Stimulated activated memory B cell treated with anti-CD40 and anti-IgM and Interleukin-4, amounts not matched to agents 10 μg/mL and 1 μg/mL and 100 μg/mL, for 72 hours (primary cell): ENCODE measurements at regions not wholly inside any gene's neighbourhood (a gene's known extent, or its start where the extent isn't known, plus 50 kb on each side); places are given as distances from the start of the nearest gene placed in this dataset.

Experiments used
- ATAC-seq: fragments of 150-1000 bp; cut with Tn5 transposase; 2 replicates; pipeline ENCODE4 v1.10.0; 2021
- H3K27ac Mint-ChIP-seq: one replicate; pipeline ENCODE4 v1.8.0; 2022; ENCODE audit warnings: mild to moderate bottlenecking, mixed read lengths
- H3K27me3 Mint-ChIP-seq: one replicate; pipeline ENCODE4 v1.8.0; 2022; ENCODE audit warnings: mixed read lengths
- H3K36me3 Mint-ChIP-seq: one replicate; pipeline ENCODE4 v1.8.0; 2022; ENCODE audit warnings: mixed read lengths
- H3K4me1 Mint-ChIP-seq: one replicate; pipeline ENCODE4 v1.8.0; 2022; ENCODE audit warnings: mixed read lengths
- H3K4me3 Mint-ChIP-seq: one replicate; pipeline ENCODE4 v1.8.0; 2022; ENCODE audit warnings: mild to moderate bottlenecking, moderate library complexity, mixed read lengths
- H3K9me3 Mint-ChIP-seq: one replicate; pipeline ENCODE4 v1.8.0; 2022; ENCODE audit warnings: mixed read lengths

DNA sequence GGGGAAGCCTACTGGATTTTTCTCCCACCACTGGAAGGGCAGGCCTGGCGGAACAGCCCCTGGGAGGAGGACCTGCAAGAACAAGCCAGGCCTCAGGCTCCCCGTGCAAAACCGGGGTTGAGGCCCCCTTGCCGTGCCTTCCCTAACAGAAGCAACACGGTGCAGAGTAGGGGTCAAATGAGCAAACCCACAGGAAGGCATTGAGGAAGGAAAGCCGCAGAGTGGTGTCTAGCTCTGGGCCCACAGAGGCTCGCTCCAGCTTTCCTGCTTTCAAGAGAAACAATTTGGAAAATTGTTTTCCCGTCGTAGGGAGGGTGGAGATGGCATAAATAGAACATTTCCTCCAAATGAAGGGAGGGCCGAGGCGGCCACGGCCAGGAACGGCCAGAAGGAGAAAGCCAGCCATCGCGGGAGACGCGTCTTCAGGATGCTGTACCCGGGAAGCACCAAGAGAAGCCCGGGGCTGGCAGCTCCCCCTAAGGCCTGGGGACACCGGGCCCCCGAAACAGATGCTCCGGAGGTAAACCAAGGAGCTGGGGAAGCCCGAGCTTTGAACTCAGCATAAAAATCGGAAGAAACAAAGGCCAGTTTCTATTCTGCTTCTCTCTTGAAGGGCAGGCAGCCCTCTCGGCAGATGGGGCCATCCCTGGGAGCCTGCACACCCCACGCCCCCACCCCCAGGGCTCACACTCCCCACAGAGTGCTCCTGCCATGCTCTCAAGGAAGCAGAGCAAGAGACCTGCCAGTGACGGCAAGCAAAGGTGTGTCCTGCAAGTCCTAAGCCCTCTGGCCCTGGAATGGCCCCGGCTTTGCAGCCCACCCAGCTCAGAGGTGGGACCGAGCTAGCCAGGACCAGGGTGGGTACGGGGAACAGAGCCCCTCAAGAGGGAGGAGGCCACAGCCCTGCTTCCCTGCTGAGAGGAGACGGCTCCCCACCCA lies 92.0 kb downstream of the RBFOX3 start:
- H3K27me3 Mint-ChIP-seq: peaks cover 29% of the 10 kb centered on the region
- H3K27ac Mint-ChIP-seq: no peak overlapping the region
- no peak overlapping the region for H3K4me3 Mint-ChIP-seq
- H3K36me3 Mint-ChIP-seq: no peaks in the 10 kb centered on the region
- H3K9me3 Mint-ChIP-seq: no peaks in the 10 kb centered on the region
- no peaks in the 10 kb centered on the region for H3K4me1 Mint-ChIP-seq
- no peak for ATAC-seq

- H3K4me3 Mint-ChIP-seq: no peak overlapping the region
- no peaks in the 10 kb centered on the region for H3K9me3 Mint-ChIP-seq
- no peaks in the 10 kb centered on the region for H3K36me3 Mint-ChIP-seq
- ATAC-seq: no peak
- H3K4me1 Mint-ChIP-seq: no peaks in the 10 kb centered on the region
- H3K27ac Mint-ChIP-seq: no peak overlapping the region
- peaks cover 29% of the 10 kb centered on the region for H3K27me3 Mint-ChIP-seq
These were observed 92.8 kb downstream of the RBFOX3 start for GRCh38 chr17:79517827-79518584.

GRCh38 chr17:79515646-79516571 lies 94.9 kb downstream of the RBFOX3 start:
- Mint-ChIP-seq H3K4me1 (no peaks in the 10 kb centered on the region), H3K27ac (no peak overlapping the region), H3K36me3 (no peaks in the 10 kb centered on the region), H3K9me3 (peaks cover 3% of the 10 kb centered on the region), H3K4me3 (no peak overlapping the region), H3K27me3 (peaks cover 29% of the 10 kb centered on the region)
- no peak for ATAC-seq

GRCh38 chr17:79515110-79515509 lies 95.7 kb downstream of the RBFOX3 start:
- H3K36me3 Mint-ChIP-seq: no peaks in the 10 kb centered on the region
- peaks cover 3% of the 10 kb centered on the region for H3K9me3 Mint-ChIP-seq
- no peak overlapping the region for H3K27ac Mint-ChIP-seq
- no peak overlapping the region for H3K4me3 Mint-ChIP-seq
- H3K4me1 Mint-ChIP-seq: no peaks in the 10 kb centered on the region
- ATAC-seq: peak; percentile 11
- peaks cover 29% of the 10 kb centered on the region for H3K27me3 Mint-ChIP-seq

- Mint-ChIP-seq H3K4me1 (no peaks in the 10 kb centered on the region), H3K27ac (no peak overlapping the region), H3K4me3 (no peak overlapping the region), H3K9me3 (peaks cover 3% of the 10 kb centered on the region), H3K27me3 (peaks cover 31% of the 10 kb centered on the region), H3K36me3 (no peaks in the 10 kb centered on the region)
- ATAC-seq: no peak
These were observed 96.9 kb downstream of the RBFOX3 start for GRCh38 chr17:79513820-79514535.

DNA sequence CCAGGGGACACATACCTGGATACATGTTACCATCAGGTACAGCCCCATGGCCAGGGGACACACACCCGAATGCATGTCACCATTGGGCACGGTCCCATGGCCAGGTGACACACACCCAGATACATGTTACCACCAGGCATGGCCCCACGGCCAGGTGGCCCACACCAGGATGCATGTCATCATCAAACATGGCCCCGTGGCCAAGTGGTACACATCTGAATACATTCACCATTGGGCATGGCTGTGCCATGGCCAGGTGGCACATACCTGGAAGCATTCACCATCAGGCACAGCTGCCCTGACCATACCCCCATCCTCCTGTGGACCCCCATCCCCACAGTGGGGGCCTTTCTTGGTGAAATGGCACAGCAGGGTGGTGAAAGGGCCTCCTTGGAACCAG lies 97.6 kb downstream of the RBFOX3 start:
- Mint-ChIP-seq H3K4me1 (no peaks in the 10 kb centered on the region), H3K36me3 (no peaks in the 10 kb centered on the region), H3K27me3 (peaks cover 39% of the 10 kb centered on the region), H3K4me3 (no peak overlapping the region), H3K27ac (no peak overlapping the region), H3K9me3 (peaks cover 3% of the 10 kb centered on the region)
- no peak for ATAC-seq

DNA sequence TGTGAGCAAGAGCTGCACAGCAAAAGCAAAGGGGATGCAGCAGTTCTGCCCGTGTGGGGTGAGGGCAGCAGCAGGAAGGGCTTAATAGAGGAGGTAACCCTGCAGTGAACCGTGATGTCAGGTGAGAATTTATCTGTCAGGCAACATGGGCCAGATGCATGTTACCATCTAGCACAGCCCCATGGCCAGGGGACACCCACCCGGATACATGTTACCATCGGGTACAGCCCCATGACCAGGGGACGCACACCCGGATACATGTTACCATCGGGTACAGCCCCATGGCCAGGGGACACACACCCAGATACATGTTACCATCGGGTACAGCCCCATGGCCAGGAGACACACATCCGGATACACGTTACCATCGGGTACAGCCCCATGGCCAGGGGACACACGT lies 99.4 kb downstream of the RBFOX3 start:
- peaks cover 36% of the 10 kb centered on the region for H3K27me3 Mint-ChIP-seq
- H3K4me3 Mint-ChIP-seq: no peak overlapping the region
- peaks cover 3% of the 10 kb centered on the region for H3K9me3 Mint-ChIP-seq
- H3K27ac Mint-ChIP-seq: no peak overlapping the region
- no peaks in the 10 kb centered on the region for H3K36me3 Mint-ChIP-seq
- no peak for ATAC-seq
- no peaks in the 10 kb centered on the region for H3K4me1 Mint-ChIP-seq

GRCh38 chr17:79510071-79510470 lies 100.8 kb downstream of the RBFOX3 start:
- H3K27me3 Mint-ChIP-seq: peaks cover 36% of the 10 kb centered on the region
- H3K9me3 Mint-ChIP-seq: peaks cover 3% of the 10 kb centered on the region
- H3K4me3 Mint-ChIP-seq: no peak overlapping the region
- no peaks in the 10 kb centered on the region for H3K36me3 Mint-ChIP-seq
- no peak for ATAC-seq
- H3K4me1 Mint-ChIP-seq: no peaks in the 10 kb centered on the region
- H3K27ac Mint-ChIP-seq: no peak overlapping the region

GRCh38 chr17:79509490-79509889 lies 101.4 kb downstream of the RBFOX3 start:
- H3K4me1 Mint-ChIP-seq: no peaks in the 10 kb centered on the region
- ATAC-seq: no peak
- peaks cover 3% of the 10 kb centered on the region for H3K9me3 Mint-ChIP-seq
- H3K36me3 Mint-ChIP-seq: no peaks in the 10 kb centered on the region
- no peak overlapping the region for H3K4me3 Mint-ChIP-seq
- H3K27me3 Mint-ChIP-seq: peaks cover 32% of the 10 kb centered on the region
- H3K27ac Mint-ChIP-seq: no peak overlapping the region

DNA sequence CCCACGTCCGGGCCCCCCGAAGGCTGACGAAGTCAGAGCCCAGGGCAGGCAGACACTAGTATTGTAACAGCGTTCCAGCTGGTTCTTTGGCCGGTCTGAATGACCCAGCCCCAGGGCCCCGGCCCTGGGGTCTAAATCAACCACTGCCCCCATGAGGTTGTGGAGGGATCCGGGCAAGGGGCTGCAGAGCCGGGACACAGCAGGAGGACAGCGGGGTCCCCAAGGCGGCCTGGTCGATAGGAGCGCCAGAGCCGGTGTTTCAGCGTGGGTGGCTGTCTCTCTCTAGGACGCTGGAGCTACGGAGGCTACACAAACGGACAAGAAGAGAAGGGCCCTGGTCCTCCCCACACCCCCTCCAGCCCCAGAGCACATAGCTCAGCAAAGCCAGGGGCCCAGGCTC lies 101.8 kb downstream of the RBFOX3 start:
- Mint-ChIP-seq H3K36me3 (no peaks in the 10 kb centered on the region), H3K4me3 (no peak overlapping the region), H3K4me1 (no peaks in the 10 kb centered on the region), H3K9me3 (peaks cover 3% of the 10 kb centered on the region), H3K27me3 (peaks cover 30% of the 10 kb centered on the region), H3K27ac (no peak overlapping the region)
- no peak for ATAC-seq

DNA sequence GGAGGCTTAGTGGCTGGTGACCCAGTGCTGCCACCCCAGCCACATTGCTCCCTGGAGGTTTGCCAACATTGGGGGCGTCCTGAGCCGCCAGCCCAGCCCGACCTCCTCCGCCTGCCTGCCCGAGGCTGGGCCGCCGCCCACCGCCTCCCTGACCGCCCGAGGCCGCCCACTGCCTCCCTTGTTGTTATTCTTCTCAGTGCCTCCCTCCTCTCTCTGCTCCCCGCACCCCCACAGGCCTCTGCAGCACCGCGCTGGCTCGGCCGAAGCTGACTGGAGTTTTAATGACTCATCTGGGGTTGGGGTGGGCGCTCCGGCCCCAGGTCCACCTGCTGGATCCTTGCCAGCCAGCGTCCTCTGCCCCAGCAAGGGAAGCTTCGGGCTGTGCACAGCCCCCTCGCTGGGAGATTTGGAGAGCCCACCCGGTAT lies 102.5 kb downstream of the RBFOX3 start:
- Mint-ChIP-seq H3K27ac (no peak overlapping the region), H3K4me1 (no peaks in the 10 kb centered on the region), H3K27me3 (peaks cover 32% of the 10 kb centered on the region), H3K4me3 (no peak overlapping the region), H3K36me3 (no peaks in the 10 kb centered on the region), H3K9me3 (peaks cover 3% of the 10 kb centered on the region)
- ATAC-seq: no peak

DNA sequence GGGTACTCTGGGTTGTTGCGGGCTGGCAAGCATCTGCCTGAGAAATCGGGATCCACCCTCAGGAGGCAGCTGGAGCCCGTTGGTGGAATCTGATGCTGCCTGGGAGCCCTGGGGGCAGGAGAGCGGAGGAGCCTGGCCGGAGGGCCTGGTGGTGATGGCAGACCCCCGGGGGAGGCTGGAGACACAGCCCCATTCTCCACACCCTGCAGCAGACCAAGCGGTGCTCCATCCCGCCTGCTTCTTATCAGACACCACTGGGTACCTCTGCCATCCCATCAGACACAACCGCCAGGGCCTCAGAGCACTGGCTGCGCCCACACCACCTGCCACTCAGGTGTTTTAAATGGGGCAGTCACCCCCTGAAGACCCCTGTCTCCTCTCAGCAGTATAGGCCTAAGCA lies 103.9 kb downstream of the RBFOX3 start:
- H3K9me3 Mint-ChIP-seq: peaks cover 3% of the 10 kb centered on the region
- H3K27ac Mint-ChIP-seq: no peak overlapping the region
- ATAC-seq: no peak
- H3K36me3 Mint-ChIP-seq: no peaks in the 10 kb centered on the region
- H3K4me3 Mint-ChIP-seq: no peak overlapping the region
- H3K27me3 Mint-ChIP-seq: peaks cover 41% of the 10 kb centered on the region
- no peaks in the 10 kb centered on the region for H3K4me1 Mint-ChIP-seq

- no peak for ATAC-seq
- Mint-ChIP-seq H3K27me3 (peaks cover 47% of the 10 kb centered on the region), H3K36me3 (no peaks in the 10 kb centered on the region), H3K4me3 (no peak overlapping the region), H3K27ac (no peak overlapping the region), H3K4me1 (no peaks in the 10 kb centered on the region), H3K9me3 (peaks cover 2% of the 10 kb centered on the region)
These were observed 104.5 kb downstream of the RBFOX3 start for GRCh38 chr17:79506150-79506870.

DNA sequence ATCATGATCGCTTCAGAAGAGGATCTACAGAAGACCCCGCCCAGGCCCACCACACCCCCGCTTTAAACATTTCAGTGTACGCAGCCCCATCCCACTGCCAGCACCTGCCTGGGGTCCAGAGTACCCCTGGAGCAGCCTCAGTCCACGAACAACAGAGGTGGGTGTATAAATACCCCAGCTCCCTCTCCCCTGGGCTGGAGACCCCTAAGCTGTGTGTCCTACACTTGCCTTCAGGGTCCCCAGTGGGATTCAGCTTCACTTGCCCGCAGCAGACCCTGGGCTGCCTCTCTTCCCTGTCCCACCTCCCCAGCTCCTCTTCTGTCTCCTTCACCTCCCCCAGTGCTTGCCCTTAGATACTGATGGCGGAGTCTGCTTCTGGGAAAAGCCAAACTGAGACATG lies 105.7 kb downstream of the RBFOX3 start:
- no peaks in the 10 kb centered on the region for H3K36me3 Mint-ChIP-seq
- no peak overlapping the region for H3K4me3 Mint-ChIP-seq
- no peak for ATAC-seq
- H3K27ac Mint-ChIP-seq: no peak overlapping the region
- no peaks in the 10 kb centered on the region for H3K4me1 Mint-ChIP-seq
- H3K9me3 Mint-ChIP-seq: no peaks in the 10 kb centered on the region
- peaks cover 49% of the 10 kb centered on the region for H3K27me3 Mint-ChIP-seq
